Transverse colon (tissue), 3 donors: ENCODE measurements at regions not wholly inside any gene's neighbourhood (a gene's known extent, or its start where the extent isn't known, plus 50 kb on each side); places are given as distances from the start of the nearest gene placed in this dataset.

ENCODE experiments used
- EP300 ChIP-seq: sonication (generic); formaldehyde crosslinking; IDR thresholded peaks from one replicate; pipeline ENCODE4 v1.6.1; 2017; ENCODE audit warnings: antibody characterized with exemption, low read depth
- POLR2A ChIP-seq: fragments of 450-650 bp; IDR thresholded peaks from one replicate; pipeline ENCODE4 v1.6.1; 2016; ENCODE audit warnings: antibody characterized with exemption, mild to moderate bottlenecking, moderate library complexity
- TF ChIP-seq, protein P1 (sequence below), 5 experiments: fragments of 200-600 bp in 3 of 5; fragments of 450-650 bp in 2 of 5; sonication (generic) in 3 of 5; IDR thresholded peaks; 1 replicate in 2 of 5; 2 replicates in 3 of 5; pipeline ENCODE4 v1.5.1; 2016 to 2017; ENCODE audit warnings: antibody characterized with exemption in 5 of 5, inconsistent platforms in 3 of 5, mild to moderate bottlenecking in 2 of 5, moderate library complexity in 1 of 5

DNA sequence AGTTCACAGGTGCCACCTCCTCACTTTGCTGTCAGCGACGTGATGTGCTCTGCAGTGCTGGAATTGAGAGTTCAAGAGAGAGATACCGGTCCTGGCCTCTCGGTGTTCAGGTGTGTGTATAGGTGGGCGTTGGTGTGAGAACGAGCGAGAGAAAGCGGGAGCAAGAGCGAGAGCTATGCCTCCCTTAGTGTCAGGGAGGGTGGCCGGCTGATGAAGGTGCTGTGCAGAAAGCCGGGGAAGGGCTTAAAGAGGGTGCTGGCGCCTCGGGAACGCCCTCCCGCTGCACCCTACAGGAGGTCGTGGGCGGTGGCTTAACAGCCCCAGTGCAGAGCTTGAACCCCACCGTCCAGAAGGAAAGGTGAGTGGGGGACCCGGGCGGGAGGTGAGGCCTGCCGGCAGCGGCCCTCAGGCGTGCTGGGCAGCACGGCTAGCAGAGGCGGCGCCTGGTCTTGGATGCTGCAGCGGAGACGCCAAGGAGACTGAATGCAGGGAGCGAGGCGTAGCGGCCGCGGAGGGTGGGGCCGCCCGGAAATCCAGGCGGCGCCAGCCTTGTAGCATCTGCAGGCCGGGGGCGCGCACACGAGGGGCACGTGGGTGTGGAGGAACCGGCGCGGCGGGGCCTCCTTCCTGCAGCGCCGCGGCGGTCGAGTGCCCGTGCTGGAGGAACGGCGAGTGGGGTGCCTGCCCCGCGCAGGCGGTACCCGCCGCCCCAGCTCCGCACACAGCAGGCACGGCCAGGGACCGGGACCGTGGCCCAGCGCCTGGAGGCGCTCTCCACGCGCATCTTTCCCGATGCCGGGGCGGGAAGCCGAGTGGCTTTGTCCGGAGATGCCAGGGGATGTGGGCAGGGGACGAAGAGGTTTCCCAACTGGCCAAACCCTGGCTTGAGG lies 246.8 kb upstream of the TOPAZ1 start:
- TF ChIP-seq, protein P1, sequence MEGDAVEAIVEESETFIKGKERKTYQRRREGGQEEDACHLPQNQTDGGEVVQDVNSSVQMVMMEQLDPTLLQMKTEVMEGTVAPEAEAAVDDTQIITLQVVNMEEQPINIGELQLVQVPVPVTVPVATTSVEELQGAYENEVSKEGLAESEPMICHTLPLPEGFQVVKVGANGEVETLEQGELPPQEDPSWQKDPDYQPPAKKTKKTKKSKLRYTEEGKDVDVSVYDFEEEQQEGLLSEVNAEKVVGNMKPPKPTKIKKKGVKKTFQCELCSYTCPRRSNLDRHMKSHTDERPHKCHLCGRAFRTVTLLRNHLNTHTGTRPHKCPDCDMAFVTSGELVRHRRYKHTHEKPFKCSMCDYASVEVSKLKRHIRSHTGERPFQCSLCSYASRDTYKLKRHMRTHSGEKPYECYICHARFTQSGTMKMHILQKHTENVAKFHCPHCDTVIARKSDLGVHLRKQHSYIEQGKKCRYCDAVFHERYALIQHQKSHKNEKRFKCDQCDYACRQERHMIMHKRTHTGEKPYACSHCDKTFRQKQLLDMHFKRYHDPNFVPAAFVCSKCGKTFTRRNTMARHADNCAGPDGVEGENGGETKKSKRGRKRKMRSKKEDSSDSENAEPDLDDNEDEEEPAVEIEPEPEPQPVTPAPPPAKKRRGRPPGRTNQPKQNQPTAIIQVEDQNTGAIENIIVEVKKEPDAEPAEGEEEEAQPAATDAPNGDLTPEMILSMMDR (IDR thresholded peaks at IDR 0.05): no peak
- TF ChIP-seq EP300: no peak
- TF ChIP-seq POLR2A: no peak
